T-helper 2 cell (primary cell): ENCODE measurements at regions not wholly inside any gene's neighbourhood (a gene's known extent, or its start where the extent isn't known, plus 50 kb on each side); places are given as distances from the start of the nearest gene placed in this dataset.
"Not testable (repeated sequence)": the region's sequence is repeated elsewhere in the genome, so short reads cannot be mapped to it uniquely, and the experiment has no call there.

Experiments
- DNase-seq, 5 experiments: peaks; one replicate each; pipeline versions ENCODE4 v3.0.0 to v3.0.0-alpha.2; 2012 to 2022

GRCh38 chr4:65998807-65999517 is 328.7 kb upstream of the EPHA5 start:
- DNase-seq, result not testable (repeated sequence)

- no peak for DNase-seq
These were observed 312.8 kb upstream of the EPHA5 start for GRCh38 chr4:65983061-65983460.

DNA sequence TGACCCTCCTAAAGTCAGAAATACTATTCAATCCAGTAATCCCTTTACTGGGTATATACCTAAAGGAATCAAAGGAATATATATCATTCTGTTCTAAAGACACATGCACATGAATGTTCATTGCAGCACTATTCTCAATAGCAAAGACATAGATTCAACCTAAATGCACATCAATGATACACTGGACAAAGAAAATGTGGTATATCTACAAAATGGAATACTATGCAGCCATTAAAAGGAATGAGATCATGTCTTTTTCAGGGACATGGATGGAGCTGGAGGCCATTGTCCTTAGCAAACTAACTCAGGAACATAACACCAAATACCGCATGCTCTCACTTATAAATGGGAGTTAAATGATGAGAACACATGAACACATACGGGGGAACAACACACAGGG is 306.0 kb upstream of the EPHA5 start:
- DNase-seq, result no peak

DNA sequence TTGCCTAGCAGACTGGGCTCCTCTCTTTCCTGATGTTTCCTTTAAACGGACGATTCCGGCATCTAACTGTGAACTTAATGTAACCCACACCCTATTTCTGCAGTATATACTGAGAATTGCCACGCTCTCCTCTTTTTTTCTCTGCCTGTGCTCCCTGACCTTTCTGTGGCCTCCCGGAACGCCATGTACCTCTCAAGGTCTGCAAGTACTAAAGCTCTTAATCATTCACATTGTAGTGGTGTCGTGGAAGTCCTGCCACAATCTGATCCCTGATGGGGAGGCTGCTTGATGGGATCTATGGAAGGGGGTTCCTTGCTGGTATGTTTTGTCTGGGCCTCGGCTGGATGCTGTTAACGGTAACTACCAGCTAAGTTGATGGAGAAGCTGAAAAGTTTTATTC is 302.9 kb upstream of the EPHA5 start:
- no peak for DNase-seq

GRCh38 chr4:65971686-65972085 is 301.4 kb upstream of the EPHA5 start:
- DNase-seq, result no peak

DNA sequence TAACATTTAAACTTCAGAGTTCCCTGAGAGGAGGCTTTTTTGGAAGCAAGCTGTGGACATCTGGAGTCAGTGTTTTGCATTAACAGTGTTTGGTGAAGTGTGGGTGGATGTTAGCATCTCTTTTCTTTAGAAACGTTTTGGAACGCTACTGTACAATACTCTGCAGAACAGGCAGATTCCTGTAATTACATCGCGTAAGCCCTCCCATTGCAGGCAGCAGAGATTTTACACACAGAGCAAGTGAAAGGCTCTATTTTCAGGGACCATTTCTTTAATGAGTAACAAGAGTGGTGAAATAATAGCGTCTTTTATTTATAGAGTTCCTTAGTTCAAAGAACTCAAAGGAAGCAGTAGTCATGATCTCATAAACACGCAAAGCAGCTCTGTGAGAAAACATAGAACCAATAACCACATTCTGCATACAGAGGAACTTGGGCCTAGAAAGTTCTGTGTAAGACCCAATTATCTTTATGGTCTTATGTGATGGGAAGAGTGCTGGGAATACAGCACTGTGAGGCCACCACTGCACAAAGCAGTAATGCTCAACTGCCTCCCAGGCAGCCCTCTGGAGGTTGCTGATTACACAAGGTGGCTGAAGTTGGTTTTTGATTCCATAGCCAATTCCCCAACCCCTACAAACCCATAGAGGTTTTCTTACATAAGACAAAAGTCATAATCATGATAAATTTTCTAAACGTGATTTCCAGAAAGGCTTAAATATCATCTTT is 298.7 kb upstream of the EPHA5 start:
- no peak for DNase-seq

DNA sequence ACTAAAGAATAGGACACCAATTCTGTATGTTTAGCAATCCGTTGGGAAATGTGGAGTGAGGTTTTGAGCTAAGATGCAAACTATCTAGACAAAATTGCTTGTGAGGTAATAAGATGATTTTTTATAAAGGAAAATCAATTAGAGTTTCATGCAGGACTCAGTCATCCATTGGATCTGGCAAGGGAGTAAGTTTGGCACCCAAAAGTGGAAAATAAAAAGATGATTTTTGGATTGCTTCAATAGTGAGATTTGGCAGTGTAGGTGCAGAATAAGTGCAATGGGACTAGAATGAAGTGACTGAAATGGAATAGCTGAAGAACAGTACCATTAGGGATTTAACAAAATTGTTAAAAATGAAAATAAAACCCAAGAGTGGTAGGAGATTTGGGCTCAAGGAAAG is 290.5 kb upstream of the EPHA5 start:
- DNase-seq, result no peak

- DNase-seq, result no peak
These were observed 284.1 kb upstream of the EPHA5 start for GRCh38 chr4:65954416-65954815.

GRCh38 chr4:65951177-65951576 is 280.9 kb upstream of the EPHA5 start:
- DNase-seq, result no peak

DNA sequence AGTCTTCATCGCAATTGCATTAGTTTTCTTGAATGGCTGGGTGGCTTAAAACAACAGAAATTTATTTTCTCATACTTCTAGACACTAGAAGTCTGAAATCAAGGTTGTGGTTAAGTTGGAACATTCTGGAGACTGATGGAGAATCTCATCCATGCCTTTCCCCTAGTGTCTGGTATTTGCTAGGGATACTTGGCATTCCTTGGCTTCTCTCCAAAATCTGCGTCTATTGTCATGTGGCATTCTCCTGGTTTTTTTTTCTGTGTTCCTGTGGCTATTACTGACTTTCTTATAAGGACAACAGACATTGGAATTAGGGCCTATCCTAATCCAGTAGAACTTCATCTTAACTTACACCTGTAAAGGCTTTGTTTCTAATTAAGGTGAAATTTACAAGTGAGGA is 272.8 kb upstream of the EPHA5 start:
- no peak for DNase-seq

DNA sequence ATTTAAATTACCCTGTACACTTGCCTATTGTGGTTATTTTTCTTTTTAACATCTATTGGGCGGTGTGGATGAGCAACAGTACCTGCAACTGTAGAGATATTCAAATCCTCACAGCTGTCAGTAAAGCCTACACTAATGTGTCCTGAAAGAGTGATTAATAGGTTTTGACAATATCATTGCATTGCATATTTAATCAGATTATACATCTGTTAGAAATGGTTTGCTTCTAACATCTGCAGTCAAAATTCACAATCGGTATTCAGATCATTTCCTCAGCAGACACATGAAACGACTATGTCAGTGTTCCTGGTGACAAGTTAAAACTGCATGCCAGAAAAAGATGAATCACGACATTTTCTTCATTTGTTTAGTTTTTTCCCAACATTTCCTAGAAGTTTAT is 254.6 kb upstream of the EPHA5 start:
- DNase-seq, result no peak

DNA sequence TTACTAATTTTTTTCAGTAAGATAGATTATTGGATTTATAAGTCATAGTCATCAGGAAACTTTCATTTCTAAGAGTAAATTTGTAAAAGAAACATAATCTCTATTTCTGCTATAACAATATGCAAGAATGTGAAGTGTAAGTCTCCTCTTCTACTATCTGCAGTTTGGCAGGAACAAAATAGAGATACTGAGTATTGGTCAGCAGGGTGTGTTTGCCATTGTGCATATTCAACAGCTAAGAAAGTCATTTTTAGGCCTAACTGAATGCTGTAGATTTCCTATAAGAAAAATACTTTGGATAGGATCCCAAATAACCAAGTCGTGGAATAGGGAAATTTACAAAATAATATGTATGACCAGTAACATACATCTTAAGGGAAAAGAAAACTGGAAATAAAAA is 253.3 kb upstream of the EPHA5 start:
- no peak for DNase-seq

- no peak for DNase-seq
These were observed 250.9 kb upstream of the EPHA5 start for GRCh38 chr4:65921180-65921579.

DNA sequence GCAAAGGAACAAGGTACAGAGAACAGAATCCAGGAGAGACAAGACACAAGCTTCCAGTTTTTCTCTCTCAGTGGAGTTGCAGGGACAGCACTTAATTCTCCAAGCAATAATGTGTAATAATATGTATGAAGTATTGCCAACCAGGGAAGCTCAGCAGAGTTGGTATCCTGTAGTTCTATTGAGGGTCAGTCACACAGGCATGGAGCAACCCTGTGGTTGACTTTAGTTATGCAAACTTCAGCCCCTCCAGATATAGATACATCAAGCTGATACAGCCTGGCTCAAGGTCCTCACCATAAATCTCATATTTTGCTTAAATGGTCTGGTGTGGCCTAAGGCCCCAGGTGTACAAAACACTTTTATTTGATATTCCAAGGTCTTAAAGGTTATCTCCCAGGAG is 248.6 kb upstream of the EPHA5 start:
- DNase-seq, result no peak

DNA sequence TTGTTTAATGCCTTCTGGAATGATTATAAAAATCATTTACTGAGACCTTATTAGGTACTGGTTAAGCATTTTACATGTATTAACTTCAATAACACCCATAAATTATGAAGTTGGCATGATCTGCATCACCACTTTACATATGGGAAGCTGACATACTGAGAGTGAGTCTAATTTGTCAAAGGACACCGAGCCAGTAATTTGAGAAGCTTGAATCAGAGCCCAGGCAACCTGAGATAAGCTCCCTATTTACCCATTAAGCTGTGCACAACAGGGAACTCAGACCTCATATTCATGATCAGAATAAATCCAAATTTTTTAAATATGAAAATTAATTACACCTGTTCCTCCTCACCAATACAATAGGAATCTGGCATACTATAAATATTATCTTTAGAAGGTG is 247.9 kb upstream of the EPHA5 start:
- DNase-seq, result no peak

GRCh38 chr4:65917486-65917885 is 247.2 kb upstream of the EPHA5 start:
- DNase-seq, result no peak

DNA sequence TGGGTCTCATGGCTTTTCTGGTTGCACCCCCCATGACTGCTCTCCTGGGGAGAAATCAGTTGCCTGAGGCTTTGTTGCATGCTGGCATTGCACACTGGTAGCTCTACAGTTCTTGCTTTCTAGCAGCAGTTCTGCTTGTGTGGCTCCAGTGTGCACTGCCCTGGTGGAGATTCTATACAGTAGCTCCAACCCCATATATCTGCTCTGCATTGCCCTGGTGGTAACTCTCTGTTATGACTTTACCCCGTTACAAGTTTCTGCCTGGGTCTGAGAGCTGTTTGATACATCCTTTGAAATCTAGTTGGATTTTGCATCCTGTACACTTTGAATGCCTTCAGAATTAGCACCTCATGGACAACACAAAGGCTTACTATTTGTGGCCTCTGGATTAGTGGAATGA is 241.4 kb upstream of the EPHA5 start:
- no peak for DNase-seq

- no peak for DNase-seq
These were observed 223.9 kb upstream of the EPHA5 start for GRCh38 chr4:65893957-65894755.

GRCh38 chr4:65893271-65893670 is 223.0 kb upstream of the EPHA5 start:
- no peak for DNase-seq

GRCh38 chr4:65880594-65880993 is 210.3 kb upstream of the EPHA5 start:
- DNase-seq, result no peak

GRCh38 chr4:65868096-65868824 is 198.0 kb upstream of the EPHA5 start:
- DNase-seq, result no peak

DNA sequence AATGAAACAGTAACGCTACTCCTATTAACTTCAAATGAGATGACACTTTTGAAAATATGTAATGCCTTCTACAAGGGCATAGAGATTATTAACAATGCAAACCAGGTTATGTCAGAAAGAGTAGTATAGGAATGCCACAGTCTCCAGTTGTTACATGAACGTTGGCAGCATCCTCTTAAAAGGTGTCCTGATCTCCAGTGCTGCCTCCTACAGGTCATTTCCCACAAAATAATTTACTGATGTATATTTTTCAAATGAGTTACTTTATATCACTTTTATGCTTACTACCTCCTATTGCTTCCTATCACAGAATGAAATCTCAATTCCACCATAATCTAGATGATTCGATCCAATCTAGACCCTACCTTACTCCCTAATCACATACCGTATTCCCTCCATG is 195.2 kb upstream of the EPHA5 start:
- DNase-seq, result peak in 1 of 5 experiments; percentile 2

DNA sequence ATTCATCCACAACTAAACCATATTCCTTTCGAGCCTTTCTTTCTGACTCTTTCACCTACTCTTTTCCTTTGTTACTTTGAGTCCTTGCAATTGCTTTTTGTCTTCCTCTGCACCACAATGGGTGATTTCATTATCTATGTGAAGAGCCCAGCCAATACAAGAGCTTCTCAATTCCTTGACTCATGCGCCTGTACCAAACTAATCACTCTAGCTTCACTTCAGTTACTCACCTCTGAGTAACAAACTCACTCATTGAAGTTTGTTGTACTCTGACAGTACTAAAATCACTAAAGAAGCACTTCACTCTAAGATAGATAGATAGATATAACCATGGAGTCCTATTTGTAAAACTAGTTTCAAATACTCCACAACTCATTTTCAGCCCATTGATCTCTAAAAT is 191.7 kb upstream of the EPHA5 start:
- DNase-seq, result no peak
